HEK293T (cell line): ENCODE measurements at regions not wholly inside any gene's neighbourhood (a gene's known extent, or its start where the extent isn't known, plus 50 kb on each side); places are given as distances from the start of the nearest gene placed in this dataset.
A peak's percentile ranks its signal among the peaks of the same experiment; 100 is the strongest.

Experiments
- CTCF ChIA-PET: fragments of 350-600 bp; formaldehyde crosslinking; extraction: SDS; loops from one replicate; lab custom pipeline; 2021; ENCODE audit warnings: antibody characterized with exemption, inconsistent platforms; lab: Yijun Ruan, JAX
- POLR2A ChIA-PET: fragments of 350-600 bp; formaldehyde crosslinking; extraction: SDS; loops from one replicate; lab custom pipeline; 2020; ENCODE audit warnings: antibody characterized with exemption, inconsistent platforms; lab: Yijun Ruan, JAX
- DNase-seq: peaks from one replicate; pipeline ENCODE4 v3.0.0; 2012; ENCODE audit warnings: mixed read lengths; ENCODE audit errors: extremely low spot score
- ARNT ChIP-seq: fragments of 450-650 bp; IDR thresholded peaks from 2 replicates; pipeline ENCODE4 v1.6.1; 2017; ENCODE audit warnings: mild to moderate bottlenecking
- BHLHE40 ChIP-seq: fragments of 450-650 bp; IDR thresholded peaks from 2 replicates; pipeline ENCODE4 v1.6.1; 2016; ENCODE audit warnings: mild to moderate bottlenecking, moderate library complexity, borderline replicate concordance
- CTBP1 ChIP-seq: fragments of 450-650 bp; IDR thresholded peaks from 2 replicates; pipeline ENCODE4 v1.6.1; 2016; ENCODE audit warnings: borderline replicate concordance
- ELF4 ChIP-seq: fragments of 450-650 bp; IDR thresholded peaks from 2 replicates; pipeline ENCODE4 v1.6.1; 2017; ENCODE audit warnings: antibody characterized with exemption
- FOXA1 ChIP-seq: fragments of 450-650 bp; IDR thresholded peaks from 2 replicates; pipeline ENCODE4 v1.6.1; 2016; ENCODE audit warnings: mild to moderate bottlenecking
- FOXK2 ChIP-seq: fragments of 450-650 bp; IDR thresholded peaks from 2 replicates; pipeline ENCODE4 v1.6.1; 2016; ENCODE audit warnings: mild to moderate bottlenecking
- FOXM1 ChIP-seq: fragments of 450-650 bp; IDR thresholded peaks from 2 replicates; pipeline ENCODE4 v1.6.1; 2017; ENCODE audit warnings: mild to moderate bottlenecking, borderline replicate concordance
- HDGF ChIP-seq: fragments of 450-650 bp; IDR thresholded peaks from 2 replicates; pipeline ENCODE4 v1.6.1; 2017; ENCODE audit warnings: antibody characterized with exemption, borderline replicate concordance
- L3MBTL2 ChIP-seq: fragments of 450-650 bp; conservative IDR thresholded peaks from 2 replicates; pipeline ENCODE4 v1.6.1; 2016; ENCODE audit warnings: mild to moderate bottlenecking
- LEF1 ChIP-seq: fragments of 450-650 bp; IDR thresholded peaks from 2 replicates; pipeline ENCODE4 v1.6.1; 2017; ENCODE audit warnings: mild to moderate bottlenecking, borderline replicate concordance
- NFRKB ChIP-seq: fragments of 450-650 bp; IDR thresholded peaks from 2 replicates; pipeline ENCODE4 v1.6.1; 2016; ENCODE audit warnings: mild to moderate bottlenecking, moderate library complexity
- PKNOX1 ChIP-seq: fragments of 450-650 bp; IDR thresholded peaks from 2 replicates; pipeline ENCODE4 v1.6.1; 2016
- SP1 ChIP-seq: fragments of 450-650 bp; IDR thresholded peaks from 2 replicates; pipeline ENCODE4 v1.6.1; 2017
- SUZ12 ChIP-seq: fragments of 450-650 bp; IDR thresholded peaks from 2 replicates; pipeline ENCODE4 v1.6.1; 2016; ENCODE audit warnings: mild to moderate bottlenecking
- TARDBP ChIP-seq: fragments of 450-650 bp; IDR thresholded peaks from 2 replicates; pipeline ENCODE4 v1.6.1; 2016
- ZNF384 ChIP-seq: fragments of 450-650 bp; IDR thresholded peaks from 2 replicates; pipeline ENCODE4 v1.6.1; 2016

GRCh38 chr14:50013934-50014333 lies 102.4 kb downstream of the VCPKMT start:
- no peak for TF ChIP-seq FOXM1
- no peak for TF ChIP-seq FOXA1
- peak; percentile 62 for TF ChIP-seq PKNOX1
- no peak for TF ChIP-seq NFRKB
- ChIA-PET POLR2A (no interaction called here), CTCF (no interaction called here)

GRCh38 chr14:50014809-50015430 lies 101.5 kb downstream of the VCPKMT start:
- POLR2A ChIA-PET: no interaction called here
- no peak for DNase-seq
- TF ChIP-seq HDGF (no peak), ZNF384 (no peak), NFRKB (no peak), BHLHE40 (no peak), PKNOX1 (no peak), ARNT (no peak), SUZ12 (no peak), FOXM1 (no peak), SP1 (no peak), FOXA1 (no peak), CTBP1 (no peak), FOXK2 (no peak), ELF4 (no peak), TARDBP (no peak), L3MBTL2 (no peak), LEF1 (no peak)
- CTCF ChIA-PET: interaction anchor here (0.7 kb wide), 1 partner anchor 47 kb away, joined by 3 read pairs; no protein-coding TSS in a partner anchor

More at GRCh38 chr14:50013934-50014333, 102.4 kb downstream of the VCPKMT start:
- no peak for DNase-seq

DNA sequence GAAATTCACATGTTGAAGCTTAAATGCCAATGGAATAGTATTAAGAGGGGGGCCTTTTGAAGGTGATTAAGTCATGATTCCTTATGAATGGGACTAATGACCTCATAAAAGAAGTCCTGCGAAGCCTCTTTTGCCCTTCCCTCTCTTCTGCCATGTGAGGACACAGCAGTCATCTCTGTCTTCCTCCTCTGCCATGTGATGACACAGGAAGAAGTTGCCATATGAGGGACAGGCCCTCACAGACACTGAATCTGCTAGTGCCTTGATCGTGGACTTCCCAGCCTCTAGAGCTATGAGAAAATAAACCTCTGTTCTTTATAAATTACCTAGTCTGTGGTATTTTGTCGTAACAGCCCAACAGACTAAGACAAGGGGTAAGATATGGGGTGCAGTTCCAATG lies 100.7 kb downstream of the VCPKMT start:
- TF ChIP-seq LEF1: no peak
- no peak for TF ChIP-seq NFRKB
- TF ChIP-seq FOXK2: no peak
- TF ChIP-seq ELF4: no peak
- no peak for TF ChIP-seq FOXA1
- TF ChIP-seq PKNOX1: no peak
- no peak for TF ChIP-seq L3MBTL2
- no peak for TF ChIP-seq ZNF384
- no peak for TF ChIP-seq TARDBP
- TF ChIP-seq HDGF: no peak
- no peak for TF ChIP-seq CTBP1
- no peak for TF ChIP-seq SUZ12
- no peak for TF ChIP-seq FOXM1
- TF ChIP-seq ARNT: no peak
- TF ChIP-seq SP1: no peak
- no peak for TF ChIP-seq BHLHE40
- POLR2A ChIA-PET: interaction anchor here (0.6 to 0.7 kb wide), 2 partner anchors 12 to 45 kb away, joined by 3 read pairs; no protein-coding TSS in a partner anchor
- CTCF ChIA-PET: no interaction called here
- no peak for DNase-seq

GRCh38 chr14:50018201-50018932 lies 98.0 kb downstream of the VCPKMT start:
- DNase-seq: no peak
- ChIA-PET CTCF (no interaction called here), POLR2A (no interaction called here)
- TF ChIP-seq NFRKB: no peak
- TF ChIP-seq ARNT: no peak
- TF ChIP-seq LEF1: no peak
- no peak for TF ChIP-seq HDGF
- TF ChIP-seq FOXA1: no peak
- no peak for TF ChIP-seq L3MBTL2
- TF ChIP-seq FOXM1: no peak
- no peak for TF ChIP-seq PKNOX1
- TF ChIP-seq BHLHE40: no peak
- TF ChIP-seq ZNF384: no peak
- TF ChIP-seq FOXK2: no peak
- no peak for TF ChIP-seq SUZ12
- no peak for TF ChIP-seq ELF4

- POLR2A ChIA-PET: no interaction called here
- TF ChIP-seq LEF1 (no peak), ELF4 (no peak), L3MBTL2 (no peak), ARNT (no peak), CTBP1 (no peak), FOXK2 (no peak), BHLHE40 (no peak), ZNF384 (no peak), TARDBP (no peak), PKNOX1 (no peak)
- CTCF ChIA-PET: no interaction called here
- no peak for DNase-seq
Observed at GRCh38 chr14:50018933-50019210, 97.5 kb downstream of the VCPKMT start.
